Caco-2 (cell line): ENCODE measurements at regions not wholly inside any gene's neighbourhood (a gene's known extent, or its start where the extent isn't known, plus 50 kb on each side); places are given as distances from the start of the nearest gene placed in this dataset.

Experiments used
- BruUV-seq: library from RNA; stranded (reverse); fragments of 400-500 nt; replicated peaks from 2 replicates; lab custom pipeline; 2021; lab: Mats Ljungman, UMichigan
- CTCF ChIA-PET: fragments of 300-600 bp; sonication (Branson Sonifier 250); formaldehyde crosslinking; loops from one replicate; lab custom pipeline; 2022; ENCODE audit warnings: antibody characterized with exemption; lab: Charles Lee
- POLR2A ChIA-PET: fragments of 300-600 bp; sonication (Branson Sonifier 250); formaldehyde crosslinking; loops from one replicate; lab custom pipeline; 2022; ENCODE audit warnings: antibody characterized with exemption; lab: Charles Lee
- DNase-seq, 2 experiments: peaks; one replicate each; pipeline versions ENCODE4 v3.0.0 to v3.0.0-alpha.2; 2020 to 2022
- H3K27me3 ChIP-seq: replicated peaks from 2 replicates; pipeline ENCODE4 v1.6.0; 2011; ENCODE audit warnings: low read length; ENCODE audit not compliant: control insufficient read depth, insufficient read depth
- H3K36me3 ChIP-seq: 2 replicates; pipeline ENCODE4 v1.5.1; 2011; ENCODE audit warnings: low read length; ENCODE audit not compliant: control insufficient read depth, insufficient read depth
- H3K4me1 ChIP-seq: fragments of 250-450 bp; sonication (Bioruptor Pico); 2 replicates; pipeline ENCODE4 v1.5.1; 2020; ENCODE audit warnings: mild to moderate bottlenecking
- H3K4me3 ChIP-seq: 2 replicates; pipeline ENCODE4 v1.5.1; 2011; ENCODE audit warnings: low read depth, mild to moderate bottlenecking, control low read depth, low read length
- H3K9me3 ChIP-seq: fragments of 250-450 bp; sonication (Bioruptor Pico); 2 replicates; pipeline ENCODE4 v1.5.1; 2020; ENCODE audit warnings: mild to moderate bottlenecking, moderate library complexity
- H3K27ac Mint-ChIP-seq: one replicate; pipeline ENCODE4 v1.8.0; 2022; ENCODE audit warnings: mixed read lengths; ENCODE audit not compliant: unreplicated experiment
- H3K27me3 Mint-ChIP-seq: one replicate; pipeline ENCODE4 v1.8.0; 2022; ENCODE audit warnings: mixed read lengths; ENCODE audit not compliant: insufficient read depth, unreplicated experiment
- H3K36me3 Mint-ChIP-seq: one replicate; pipeline ENCODE4 v1.8.0; 2022; ENCODE audit warnings: mild to moderate bottlenecking, mixed read lengths; ENCODE audit not compliant: insufficient read depth, unreplicated experiment
- H3K4me1 Mint-ChIP-seq: one replicate; pipeline ENCODE4 v1.8.0; 2022; ENCODE audit warnings: low read depth, mixed read lengths; ENCODE audit not compliant: unreplicated experiment
- H3K4me3 Mint-ChIP-seq: one replicate; pipeline ENCODE4 v1.8.0; 2022; ENCODE audit warnings: mild to moderate bottlenecking, moderate library complexity, mixed read lengths; ENCODE audit not compliant: unreplicated experiment
- H3K9me3 Mint-ChIP-seq: one replicate; pipeline ENCODE4 v1.8.0; 2022; ENCODE audit warnings: mixed read lengths; ENCODE audit not compliant: unreplicated experiment
- CTCF ChIP-seq, 2 experiments: fragments of 200-600 bp in 1 of 2; IDR thresholded peaks; 1 replicate in 1 of 2; 2 replicates in 1 of 2; pipeline versions ENCODE4 v1.5.1 to v1.8.0; 2011 to 2022; ENCODE audit warnings: antibody characterized with exemption in 1 of 2, control low read depth in 1 of 2, inconsistent platforms in 1 of 2, low read depth in 1 of 2, low read length in 1 of 2, mild to moderate bottlenecking in 1 of 2, moderate library complexity in 1 of 2; ENCODE audit not compliant: insufficient read depth in 1 of 2, severe bottlenecking in 1 of 2, unreplicated experiment in 1 of 2
- intact Hi-C: fragments of 100-400 bp; cut with micrococcal nuclease; formaldehyde crosslinking; loops from one replicate; pipeline ENCODE4 v1.10.0; 2022; ENCODE audit not compliant: unreplicated experiment

GRCh38 chr5:135131801-135132680 lies 98.0 kb upstream of the PITX1 start:
- peak overlapping the region; percentile 25 for H3K4me3 Mint-ChIP-seq
- Histone ChIP-seq H3K36me3 (no peaks in the 10 kb centered on the region), H3K4me3 (no peak overlapping the region), H3K4me1 (peaks cover 62% of the 10 kb centered on the region), H3K27me3 (no peaks in the 10 kb centered on the region), H3K9me3 (no peaks in the 10 kb centered on the region)
- BruUV-seq = no TSS peak
- ChIA-PET CTCF (no interaction called here), POLR2A (no interaction called here)
- TF ChIP-seq CTCF (IDR thresholded peaks at IDR 0.05; ENCODE audit: insufficient read depth in 1 of 2, low read depth in 1 of 2, low read length in 1 of 2, severe bottlenecking in 1 of 2, unreplicated experiment in 1 of 2) = no peak
- H3K4me1 Mint-ChIP-seq = peaks cover 70% of the 10 kb centered on the region
- no peak for DNase-seq
- no peaks in the 10 kb centered on the region for H3K9me3 Mint-ChIP-seq
- H3K27ac Mint-ChIP-seq = peak overlapping the region; percentile 91
- H3K27me3 Mint-ChIP-seq = no peaks in the 10 kb centered on the region
- intact Hi-C loops = loop anchor here (5.0 to 10.0 kb wide), 2 partner anchors 35 to 173 kb away; no protein-coding TSS in a partner anchor
- H3K36me3 Mint-ChIP-seq = peaks cover 14% of the 10 kb centered on the region

DNA sequence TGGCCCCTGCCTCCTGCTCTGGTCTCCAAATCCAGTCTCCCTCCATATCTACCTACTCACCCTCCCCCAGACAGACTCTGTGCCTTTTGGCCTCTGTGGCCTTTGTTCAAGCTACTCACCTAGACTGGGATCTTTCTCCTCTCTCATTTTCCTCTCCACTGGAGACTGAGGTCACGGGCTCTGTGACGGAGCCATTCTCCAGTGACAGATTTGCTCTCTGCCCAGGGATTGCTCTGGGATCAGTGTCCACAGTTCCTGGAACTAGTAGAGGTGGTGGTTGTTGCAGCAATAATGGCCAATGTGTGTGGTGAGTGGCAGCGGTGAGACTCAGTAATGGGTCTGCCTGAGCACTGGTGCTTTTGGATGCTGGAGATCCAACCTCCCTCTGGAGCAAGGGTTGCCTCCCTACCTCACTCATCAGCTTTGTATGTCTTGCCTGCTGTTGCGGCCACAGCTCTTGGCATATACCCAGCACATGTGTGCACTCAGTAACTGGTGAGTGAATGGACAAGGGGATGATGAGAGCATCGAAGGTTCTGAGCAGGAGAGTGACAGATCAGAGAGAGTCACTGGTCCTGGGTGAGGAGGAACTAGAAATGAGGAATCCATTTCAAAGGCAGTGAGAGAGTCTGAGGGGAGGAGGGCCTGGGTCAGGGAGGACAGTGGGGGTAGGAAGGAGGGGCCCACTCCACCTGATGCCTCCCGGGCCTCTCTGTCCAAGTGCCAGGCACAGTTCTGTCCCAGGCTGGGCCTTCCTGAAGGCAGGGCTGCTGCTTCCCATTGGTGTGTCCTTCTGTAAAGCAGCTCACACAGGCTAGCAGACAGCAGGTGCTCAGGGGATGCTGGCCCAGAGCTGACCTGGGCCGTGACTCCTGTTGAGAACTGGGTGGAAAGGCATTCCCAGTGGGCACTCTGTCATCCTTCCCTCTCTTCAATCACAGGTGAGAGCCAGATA lies 96.5 kb upstream of the PITX1 start:
- Histone ChIP-seq H3K4me1 (peaks cover 56% of the 10 kb centered on the region), H3K36me3 (no peaks in the 10 kb centered on the region), H3K4me3 (no peak overlapping the region), H3K27me3 (no peaks in the 10 kb centered on the region), H3K9me3 (no peaks in the 10 kb centered on the region)
- Mint-ChIP-seq H3K27ac (peak overlapping the region; percentile 25), H3K4me3 (no peak overlapping the region), H3K27me3 (no peaks in the 10 kb centered on the region), H3K36me3 (peaks cover 16% of the 10 kb centered on the region), H3K4me1 (peaks cover 62% of the 10 kb centered on the region), H3K9me3 (no peaks in the 10 kb centered on the region)
- ChIA-PET POLR2A (no interaction called here), CTCF (no interaction called here)
- no TSS peak for BruUV-seq
- DNase-seq = no peak
- no peak for TF ChIP-seq CTCF (IDR thresholded peaks at IDR 0.05; ENCODE audit: insufficient read depth in 1 of 2, low read depth in 1 of 2, low read length in 1 of 2, severe bottlenecking in 1 of 2, unreplicated experiment in 1 of 2)
- intact Hi-C loops = loop anchor here (5.0 to 10.0 kb wide), 2 partner anchors 33 to 174 kb away; no protein-coding TSS in a partner anchor

- H3K4me3 ChIP-seq = no peak overlapping the region
- CTCF ChIA-PET = interaction anchor here (0.7 kb wide), 1 partner anchor 134 kb away, joined by 3 read pairs; no protein-coding TSS in a partner anchor
- Mint-ChIP-seq H3K9me3 (no peaks in the 10 kb centered on the region), H3K36me3 (peaks cover 15% of the 10 kb centered on the region), H3K4me3 (no peak overlapping the region), H3K27me3 (no peaks in the 10 kb centered on the region), H3K4me1 (peaks cover 56% of the 10 kb centered on the region), H3K27ac (peak overlapping the region; percentile 14)
- H3K4me1 ChIP-seq = peaks cover 47% of the 10 kb centered on the region
- no peaks in the 10 kb centered on the region for H3K9me3 ChIP-seq
- POLR2A ChIA-PET = no interaction called here
- no peaks in the 10 kb centered on the region for H3K36me3 ChIP-seq
- BruUV-seq = no TSS peak
- no peaks in the 10 kb centered on the region for H3K27me3 ChIP-seq
- no peak for DNase-seq
- TF ChIP-seq CTCF (IDR thresholded peaks at IDR 0.05; ENCODE audit: insufficient read depth in 1 of 2, low read depth in 1 of 2, low read length in 1 of 2, severe bottlenecking in 1 of 2, unreplicated experiment in 1 of 2) = no peak
- intact Hi-C loops = no loop called here
These were observed 95.3 kb upstream of the PITX1 start for GRCh38 chr5:135129307-135129706.
